CD14-positive monocyte (primary cell): ENCODE measurements at regions not wholly inside any gene's neighbourhood (a gene's known extent, or its start where the extent isn't known, plus 50 kb on each side); places are given as distances from the start of the nearest gene placed in this dataset.

Experiments used
- DNase-seq, 3 donors: peaks; one replicate each; pipeline ENCODE4 v3.0.0-alpha.2; 2011 to 2022
- H2AFZ ChIP-seq: 2 replicates; pipeline ENCODE4 v1.6.0; 2012; ENCODE audit warnings: mild to moderate bottlenecking, low read depth, low read length, inconsistent platforms; ENCODE audit not compliant: insufficient read depth, poor library complexity, severe bottlenecking
- H3K27ac ChIP-seq, 2 donors: 1 replicate in 1 of 2; 2 replicates in 1 of 2; pipeline ENCODE4 v1.5.1; 2012 to 2013; ENCODE audit warnings: low read length in 2 of 2, control low read depth in 1 of 2, inconsistent platforms in 1 of 2, low read depth in 1 of 2, mild to moderate bottlenecking in 1 of 2
- H3K27me3 ChIP-seq, 2 donors: one replicate each; pipeline versions ENCODE4 v1.6.0 to v1.6.1; 2011 to 2013; ENCODE audit warnings: low read length in 2 of 2; ENCODE audit not compliant: control insufficient read depth in 2 of 2, insufficient read depth in 2 of 2
- H3K36me3 ChIP-seq, 2 donors: replicated peaks in 1 of 2; 1 replicate in 1 of 2; 2 replicates in 1 of 2; pipeline versions ENCODE4 v1.5.1 to v1.6.1; 2012 to 2013; ENCODE audit warnings: low read length in 2 of 2, control low read depth in 1 of 2, inconsistent platforms in 1 of 2, mild to moderate bottlenecking in 1 of 2; ENCODE audit not compliant: insufficient read depth in 2 of 2, control insufficient read depth in 1 of 2
- H3K4me1 ChIP-seq, 2 donors: 1 replicate in 1 of 2; 2 replicates in 1 of 2; pipeline versions ENCODE4 v1.5.1 to v1.6.1; 2012 to 2013; ENCODE audit warnings: low read length in 2 of 2, control low read depth in 1 of 2, inconsistent platforms in 1 of 2, mild to moderate bottlenecking in 1 of 2, moderate library complexity in 1 of 2; ENCODE audit not compliant: insufficient read depth in 2 of 2, control insufficient read depth in 1 of 2
- H3K4me2 ChIP-seq: replicated peaks from 2 replicates; pipeline ENCODE3; 2012; ENCODE audit warnings: low read length, moderate library complexity, mild to moderate bottlenecking; ENCODE audit not compliant: poor library complexity, severe bottlenecking; ENCODE audit errors: extremely low read depth
- H3K4me3 ChIP-seq, 3 experiments: fragments of 200-600 bp in 1 of 3; sonication (generic) in 1 of 3; replicated peaks in 1 of 3; 1 replicate in 2 of 3; 2 replicates in 1 of 3; pipeline ENCODE4 v1.5.1; 2011 to 2013; ENCODE audit warnings: low read length in 3 of 3, mild to moderate bottlenecking in 3 of 3, control low read depth in 2 of 3, low read depth in 2 of 3, inconsistent platforms in 1 of 3, moderate library complexity in 1 of 3
- H3K79me2 ChIP-seq: 2 replicates; pipeline ENCODE4 v1.6.0; 2012; ENCODE audit warnings: mild to moderate bottlenecking, control low read depth, inconsistent platforms, low read length, moderate library complexity; ENCODE audit not compliant: insufficient read depth
- H3K9ac ChIP-seq: 2 replicates; pipeline ENCODE4 v1.6.0; 2017; ENCODE audit warnings: low read length, mild to moderate bottlenecking; ENCODE audit not compliant: insufficient read depth, poor library complexity, severe bottlenecking
- H3K9me3 ChIP-seq, 2 donors: replicated peaks in 1 of 2; 1 replicate in 1 of 2; 2 replicates in 1 of 2; pipeline versions ENCODE4 v1.5.1 to v1.6.1; 2012 to 2013; ENCODE audit warnings: low read length in 2 of 2, control low read depth in 1 of 2; ENCODE audit not compliant: control insufficient read depth in 1 of 2, insufficient read depth in 1 of 2
- H4K20me1 ChIP-seq: 2 replicates; pipeline ENCODE4 v1.6.0; 2012; ENCODE audit warnings: mild to moderate bottlenecking, low read length, control low read depth, moderate library complexity; ENCODE audit not compliant: insufficient read depth
- H3K27ac Mint-ChIP-seq, 7 donors: one replicate each; pipeline ENCODE4 v1.8.0; 2020; ENCODE audit warnings: mild to moderate bottlenecking in 7 of 7, mixed read lengths in 7 of 7, moderate library complexity in 6 of 7, inconsistent platforms in 2 of 7
- H3K27me3 Mint-ChIP-seq, 3 donors: one replicate each; pipeline ENCODE4 v1.8.0; 2021 to 2022; ENCODE audit warnings: low read depth in 3 of 3, mild to moderate bottlenecking in 3 of 3, mixed read lengths in 3 of 3, moderate library complexity in 3 of 3, inconsistent platforms in 1 of 3
- H3K36me3 Mint-ChIP-seq, 2 donors: one replicate each; pipeline ENCODE4 v1.8.0; 2020; ENCODE audit warnings: mixed read lengths in 2 of 2, inconsistent platforms in 1 of 2, mild to moderate bottlenecking in 1 of 2
- H3K4me1 Mint-ChIP-seq: one replicate; pipeline ENCODE4 v1.8.0; 2020; ENCODE audit warnings: mild to moderate bottlenecking, mixed read lengths
- H3K4me3 Mint-ChIP-seq, 2 donors: one replicate each; pipeline ENCODE4 v1.8.0; 2020; ENCODE audit warnings: mild to moderate bottlenecking in 2 of 2, mixed read lengths in 2 of 2, moderate library complexity in 1 of 2
- H3K9me3 Mint-ChIP-seq, 7 donors: one replicate each; pipeline ENCODE4 v1.8.0; 2020 to 2022; ENCODE audit warnings: mixed read lengths in 7 of 7, mild to moderate bottlenecking in 6 of 7, moderate library complexity in 6 of 7, inconsistent platforms in 2 of 7
- CTCF ChIP-seq: fragments of 200-600 bp; IDR thresholded peaks from one replicate; pipeline ENCODE4 v1.8.0; 2022; ENCODE audit warnings: antibody characterized with exemption, mild to moderate bottlenecking
- whole genome bisulfite sequencing: methylation state at CpG from one replicate; pipeline ENCODE4 v1.1.5; 2013; ENCODE audit warnings: missing lambda C conversion rate; ENCODE audit not compliant: insufficient coverage; 5-methylcytosine and 5-hydroxymethylcytosine counted together
- intact Hi-C, 2 donors: fragments of 100-400 bp; cut with micrococcal nuclease; formaldehyde crosslinking; loops; one replicate each; pipeline versions ENCODE4 v1.15.0 to v1.15.1; 2023

GRCh38 chr16:9322769-9323168 lies 231.3 kb downstream of the HAPSTR1 start:
- Histone ChIP-seq H3K27me3 (no peaks in the 10 kb centered on the region), H3K9me3 (no peaks in the 10 kb centered on the region), H3K79me2 (no peaks in the 10 kb centered on the region), H3K9ac (no peak overlapping the region), H3K4me2 (no peak overlapping the region), H3K36me3 (no peaks in the 10 kb centered on the region), H3K4me1 (no peaks in the 10 kb centered on the region), H4K20me1 (no peaks in the 10 kb centered on the region), H2AFZ (no peak overlapping the region), H3K27ac (no peak overlapping the region), H3K4me3 (no peak overlapping the region)
- TF ChIP-seq CTCF = no peak
- Mint-ChIP-seq H3K36me3 (no peaks in the 10 kb centered on the region), H3K27me3 (peaks cover 5 to 7% (median 7%) of the 10 kb centered on the region in 3 donors), H3K4me1 (peaks cover 5% of the 10 kb centered on the region), H3K9me3 (peaks cover 0 to 14% (median 2%) of the 10 kb centered on the region in 7 donors), H3K27ac (peak overlapping the region in 1 of 7 donors; percentile 11), H3K4me3 (no peak overlapping the region)
- intact Hi-C loops = no loop called here
- WGBS = no CpG with 5 or more reads among the region's 3 CpGs
- DNase-seq = no peak

- Histone ChIP-seq H3K4me3 (no peak overlapping the region), H3K27me3 (no peaks in the 10 kb centered on the region), H3K4me1 (no peaks in the 10 kb centered on the region), H4K20me1 (no peaks in the 10 kb centered on the region), H3K9ac (no peak overlapping the region), H3K27ac (no peak overlapping the region), H3K9me3 (no peaks in the 10 kb centered on the region), H3K4me2 (no peak overlapping the region), H2AFZ (no peak overlapping the region), H3K36me3 (no peaks in the 10 kb centered on the region), H3K79me2 (no peaks in the 10 kb centered on the region)
- no peak overlapping the region for H3K4me3 Mint-ChIP-seq
- peak overlapping the region in 1 of 7 donors; percentile 11 for H3K27ac Mint-ChIP-seq
- H3K36me3 Mint-ChIP-seq = no peaks in the 10 kb centered on the region
- peaks cover 5 to 7% (median 7%) of the 10 kb centered on the region in 3 donors for H3K27me3 Mint-ChIP-seq
- WGBS = 73% methylated on average over 2 of the region's 4 CpGs
- no peak for DNase-seq
- peaks cover 5% of the 10 kb centered on the region for H3K4me1 Mint-ChIP-seq
- H3K9me3 Mint-ChIP-seq = peaks cover 0 to 14% (median 2%) of the 10 kb centered on the region in 7 donors
- intact Hi-C loops = no loop called here
- TF ChIP-seq CTCF = no peak
These were observed 231.7 kb downstream of the HAPSTR1 start for GRCh38 chr16:9323170-9323569.
